CD14-positive monocyte (primary cell): ENCODE measurements at regions not wholly inside any gene's neighbourhood (a gene's known extent, or its start where the extent isn't known, plus 50 kb on each side); places are given as distances from the start of the nearest gene placed in this dataset.

Source experiments
- DNase-seq, 3 donors: peaks; one replicate each; pipeline ENCODE4 v3.0.0-alpha.2; 2011 to 2022
- H2AFZ ChIP-seq: 2 replicates; pipeline ENCODE4 v1.6.0; 2012; ENCODE audit warnings: mild to moderate bottlenecking, low read depth, low read length, inconsistent platforms; ENCODE audit not compliant: insufficient read depth, poor library complexity, severe bottlenecking
- H3K27ac ChIP-seq, 2 donors: 1 replicate in 1 of 2; 2 replicates in 1 of 2; pipeline ENCODE4 v1.5.1; 2012 to 2013; ENCODE audit warnings: low read length in 2 of 2, control low read depth in 1 of 2, inconsistent platforms in 1 of 2, low read depth in 1 of 2, mild to moderate bottlenecking in 1 of 2
- H3K27me3 ChIP-seq, 2 donors: one replicate each; pipeline versions ENCODE4 v1.6.0 to v1.6.1; 2011 to 2013; ENCODE audit warnings: low read length in 2 of 2; ENCODE audit not compliant: control insufficient read depth in 2 of 2, insufficient read depth in 2 of 2
- H3K36me3 ChIP-seq, 2 donors: replicated peaks in 1 of 2; 1 replicate in 1 of 2; 2 replicates in 1 of 2; pipeline versions ENCODE4 v1.5.1 to v1.6.1; 2012 to 2013; ENCODE audit warnings: low read length in 2 of 2, control low read depth in 1 of 2, inconsistent platforms in 1 of 2, mild to moderate bottlenecking in 1 of 2; ENCODE audit not compliant: insufficient read depth in 2 of 2, control insufficient read depth in 1 of 2
- H3K4me1 ChIP-seq, 2 donors: 1 replicate in 1 of 2; 2 replicates in 1 of 2; pipeline versions ENCODE4 v1.5.1 to v1.6.1; 2012 to 2013; ENCODE audit warnings: low read length in 2 of 2, control low read depth in 1 of 2, inconsistent platforms in 1 of 2, mild to moderate bottlenecking in 1 of 2, moderate library complexity in 1 of 2; ENCODE audit not compliant: insufficient read depth in 2 of 2, control insufficient read depth in 1 of 2
- H3K4me2 ChIP-seq: replicated peaks from 2 replicates; pipeline ENCODE3; 2012; ENCODE audit warnings: low read length, moderate library complexity, mild to moderate bottlenecking; ENCODE audit not compliant: poor library complexity, severe bottlenecking; ENCODE audit errors: extremely low read depth
- H3K4me3 ChIP-seq, 3 experiments: fragments of 200-600 bp in 1 of 3; sonication (generic) in 1 of 3; replicated peaks in 1 of 3; 1 replicate in 2 of 3; 2 replicates in 1 of 3; pipeline ENCODE4 v1.5.1; 2011 to 2013; ENCODE audit warnings: low read length in 3 of 3, mild to moderate bottlenecking in 3 of 3, control low read depth in 2 of 3, low read depth in 2 of 3, inconsistent platforms in 1 of 3, moderate library complexity in 1 of 3
- H3K79me2 ChIP-seq: 2 replicates; pipeline ENCODE4 v1.6.0; 2012; ENCODE audit warnings: mild to moderate bottlenecking, control low read depth, inconsistent platforms, low read length, moderate library complexity; ENCODE audit not compliant: insufficient read depth
- H3K9ac ChIP-seq: 2 replicates; pipeline ENCODE4 v1.6.0; 2017; ENCODE audit warnings: low read length, mild to moderate bottlenecking; ENCODE audit not compliant: insufficient read depth, poor library complexity, severe bottlenecking
- H3K9me3 ChIP-seq, 2 donors: replicated peaks in 1 of 2; 1 replicate in 1 of 2; 2 replicates in 1 of 2; pipeline versions ENCODE4 v1.5.1 to v1.6.1; 2012 to 2013; ENCODE audit warnings: low read length in 2 of 2, control low read depth in 1 of 2; ENCODE audit not compliant: control insufficient read depth in 1 of 2, insufficient read depth in 1 of 2
- H4K20me1 ChIP-seq: 2 replicates; pipeline ENCODE4 v1.6.0; 2012; ENCODE audit warnings: mild to moderate bottlenecking, low read length, control low read depth, moderate library complexity; ENCODE audit not compliant: insufficient read depth
- H3K27ac Mint-ChIP-seq, 7 donors: one replicate each; pipeline ENCODE4 v1.8.0; 2020; ENCODE audit warnings: mild to moderate bottlenecking in 7 of 7, mixed read lengths in 7 of 7, moderate library complexity in 6 of 7, inconsistent platforms in 2 of 7
- H3K27me3 Mint-ChIP-seq, 3 donors: one replicate each; pipeline ENCODE4 v1.8.0; 2021 to 2022; ENCODE audit warnings: low read depth in 3 of 3, mild to moderate bottlenecking in 3 of 3, mixed read lengths in 3 of 3, moderate library complexity in 3 of 3, inconsistent platforms in 1 of 3
- H3K36me3 Mint-ChIP-seq, 2 donors: one replicate each; pipeline ENCODE4 v1.8.0; 2020; ENCODE audit warnings: mixed read lengths in 2 of 2, inconsistent platforms in 1 of 2, mild to moderate bottlenecking in 1 of 2
- H3K4me1 Mint-ChIP-seq: one replicate; pipeline ENCODE4 v1.8.0; 2020; ENCODE audit warnings: mild to moderate bottlenecking, mixed read lengths
- H3K4me3 Mint-ChIP-seq, 2 donors: one replicate each; pipeline ENCODE4 v1.8.0; 2020; ENCODE audit warnings: mild to moderate bottlenecking in 2 of 2, mixed read lengths in 2 of 2, moderate library complexity in 1 of 2
- H3K9me3 Mint-ChIP-seq, 7 donors: one replicate each; pipeline ENCODE4 v1.8.0; 2020 to 2022; ENCODE audit warnings: mixed read lengths in 7 of 7, mild to moderate bottlenecking in 6 of 7, moderate library complexity in 6 of 7, inconsistent platforms in 2 of 7
- CTCF ChIP-seq: fragments of 200-600 bp; IDR thresholded peaks from one replicate; pipeline ENCODE4 v1.8.0; 2022; ENCODE audit warnings: antibody characterized with exemption, mild to moderate bottlenecking
- WGBS: methylation state at CpG from one replicate; pipeline ENCODE4 v1.1.5; 2013; ENCODE audit warnings: missing lambda C conversion rate; ENCODE audit not compliant: insufficient coverage; 5-methylcytosine and 5-hydroxymethylcytosine counted together
- intact Hi-C, 2 donors: fragments of 100-400 bp; cut with micrococcal nuclease; formaldehyde crosslinking; loops; one replicate each; pipeline versions ENCODE4 v1.15.0 to v1.15.1; 2023

DNA sequence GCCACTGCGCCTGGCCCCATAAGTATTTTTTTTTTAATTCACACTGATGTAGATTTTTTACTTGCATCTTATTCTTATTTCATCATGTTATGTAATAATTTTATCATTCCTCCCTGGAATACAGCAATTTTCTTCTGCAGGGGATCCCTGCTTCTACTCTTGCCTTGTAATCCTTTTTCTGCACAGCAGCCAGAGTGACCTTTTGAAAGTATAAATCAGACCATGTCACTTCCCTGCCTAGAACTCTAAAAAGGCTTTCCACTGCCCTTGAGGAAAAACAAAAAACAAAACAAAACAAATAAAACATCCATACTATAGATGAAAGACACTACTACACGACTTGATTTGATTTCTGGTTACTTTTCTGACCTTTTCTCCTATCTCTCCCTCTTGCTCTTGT is 1334.7 kb downstream of the REEP3 start:
- Histone ChIP-seq H3K27me3 (no peaks in the 10 kb centered on the region), H4K20me1 (no peaks in the 10 kb centered on the region), H3K4me2 (no peak overlapping the region), H3K36me3 (no peaks in the 10 kb centered on the region), H3K9me3 (no peaks in the 10 kb centered on the region), H3K9ac (no peak overlapping the region), H3K79me2 (no peaks in the 10 kb centered on the region), H3K4me3 (no peak overlapping the region), H3K4me1 (no peaks in the 10 kb centered on the region), H3K27ac (no peak overlapping the region), H2AFZ (no peak overlapping the region)
- intact Hi-C loops, result no loop called here
- no peak for DNase-seq
- Mint-ChIP-seq H3K9me3 (no peaks in the 10 kb centered on the region), H3K4me3 (no peak overlapping the region), H3K27ac (no peak overlapping the region), H3K27me3 (no peaks in the 10 kb centered on the region), H3K4me1 (no peaks in the 10 kb centered on the region), H3K36me3 (no peaks in the 10 kb centered on the region)
- no CpG with 5 or more reads among the region's 2 CpGs for WGBS
- TF ChIP-seq CTCF, result no peak

GRCh38 chr10:64859911-64860310 is 1338.7 kb downstream of the REEP3 start:
- intact Hi-C loops, result no loop called here
- Mint-ChIP-seq H3K27me3 (no peaks in the 10 kb centered on the region), H3K4me3 (no peak overlapping the region), H3K9me3 (peaks cover 0 to 2% (median 0%) of the 10 kb centered on the region in 7 donors), H3K4me1 (no peaks in the 10 kb centered on the region), H3K27ac (no peak overlapping the region), H3K36me3 (no peaks in the 10 kb centered on the region)
- TF ChIP-seq CTCF, result no peak
- no CpG with 5 or more reads among the region's 2 CpGs for WGBS
- H3K4me1 ChIP-seq, result no peaks in the 10 kb centered on the region
- H3K4me2 ChIP-seq, result no peak overlapping the region
- H3K36me3 ChIP-seq, result no peaks in the 10 kb centered on the region
- no peaks in the 10 kb centered on the region for H3K9me3 ChIP-seq
- no peak overlapping the region for H3K9ac ChIP-seq
- H3K4me3 ChIP-seq, result no peak overlapping the region
- no peak overlapping the region for H3K27ac ChIP-seq
- no peaks in the 10 kb centered on the region for H3K27me3 ChIP-seq
- H2AFZ ChIP-seq, result no peak overlapping the region
- no peak for DNase-seq
- no peaks in the 10 kb centered on the region for H3K79me2 ChIP-seq
- no peaks in the 10 kb centered on the region for H4K20me1 ChIP-seq
